Sigmoid colon (tissue), 6 donors: ENCODE measurements at regions not wholly inside any gene's neighbourhood (a gene's known extent, or its start where the extent isn't known, plus 50 kb on each side); places are given as distances from the start of the nearest gene placed in this dataset.

Experiments used
- DNase-seq: peaks from one replicate; pipeline ENCODE4 v3.0.0-alpha.2; 2019
- H3K27ac ChIP-seq, 4 donors: fragments of 200-600 bp; sonication (generic); one replicate each; pipeline ENCODE4 v1.5.1; 2016 to 2019; ENCODE audit warnings: mild to moderate bottlenecking in 1 of 4
- H3K27me3 ChIP-seq, 3 donors: fragments of 200-600 bp; sonication (generic); one replicate each; pipeline ENCODE4 v1.5.1; 2019; ENCODE audit warnings: mild to moderate bottlenecking in 1 of 3
- H3K36me3 ChIP-seq, 4 donors: fragments of 200-600 bp; sonication (generic); one replicate each; pipeline ENCODE4 v1.5.1; 2016 to 2019
- H3K4me1 ChIP-seq, 4 donors: fragments of 200-600 bp; sonication (generic); one replicate each; pipeline ENCODE4 v1.5.1; 2017 to 2019
- H3K4me3 ChIP-seq, 4 donors: fragments of 200-600 bp; sonication (generic); one replicate each; pipeline ENCODE4 v1.5.1; 2017 to 2019; ENCODE audit warnings: mild to moderate bottlenecking in 2 of 4, moderate library complexity in 1 of 4
- H3K9me3 ChIP-seq, 4 donors: fragments of 200-600 bp in 3 of 4; sonication (generic) in 3 of 4; one replicate each; pipeline versions ENCODE4 v1.5.1 to v1.6.1; 2013 to 2019
- EP300 ChIP-seq, 4 donors: sonication (generic); formaldehyde crosslinking; IDR thresholded peaks; one replicate each; pipeline ENCODE4 v1.6.1; 2017; ENCODE audit warnings: antibody characterized with exemption in 4 of 4
- POLR2A ChIP-seq, 2 donors: fragments of 450-650 bp; IDR thresholded peaks; one replicate each; pipeline ENCODE4 v1.6.1; 2016; ENCODE audit warnings: antibody characterized with exemption in 2 of 2, mild to moderate bottlenecking in 2 of 2, moderate library complexity in 2 of 2
- POLR2AphosphoS5 ChIP-seq, 4 donors: sonication (generic); formaldehyde crosslinking; IDR thresholded peaks; one replicate each; pipeline ENCODE4 v1.6.1; 2017; ENCODE audit warnings: antibody characterized with exemption in 4 of 4
- WGBS, 2 donors: extraction: QIAGEN DNeasy Blood & Tissue Kit; methylation state at CpG; one replicate each; pipeline ENCODE4 v1.1.7; 2013; 5-methylcytosine and 5-hydroxymethylcytosine counted together
- intact Hi-C: fragments of 100-400 bp; cut with DNase I; formaldehyde crosslinking; loops from one replicate; pipeline ENCODE4 v1.15.1; 2023
- TF ChIP-seq, protein P1 (sequence below), 4 experiments: fragments of 450-650 bp in 3 of 4; fragments of 200-600 bp in 1 of 4; IDR thresholded peaks; one replicate each; pipeline ENCODE4 v1.5.1; 2016 to 2019; ENCODE audit warnings: antibody characterized with exemption in 4 of 4, mild to moderate bottlenecking in 3 of 4, moderate library complexity in 2 of 4
- donor health status: healthy with polysubstance abuse.
- donor health status: healthy.

DNA sequence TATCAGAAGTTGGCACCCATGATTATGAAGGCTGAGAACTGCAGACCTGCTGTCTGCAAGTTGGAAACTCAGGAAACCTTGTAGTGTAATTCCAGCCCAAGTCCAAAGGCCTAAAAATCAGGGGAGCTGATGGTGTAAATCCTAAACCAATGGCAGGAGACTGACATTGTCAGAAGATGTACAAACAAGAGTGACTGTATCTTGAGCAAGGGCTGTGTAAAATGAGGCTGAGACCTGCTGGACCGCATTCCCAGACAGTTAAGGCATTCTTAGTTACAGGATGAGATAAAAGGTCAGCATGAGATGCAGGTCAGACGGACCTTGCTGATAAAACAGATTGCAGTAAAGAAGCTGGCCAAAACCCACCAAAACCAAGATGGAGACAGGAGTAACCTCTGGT is 147.7 kb downstream of the COG6 start:
- Histone ChIP-seq H3K4me3 (no peak overlapping the region), H3K9me3 (no peaks in the 10 kb centered on the region), H3K36me3 (no peaks in the 10 kb centered on the region), H3K27ac (no peak overlapping the region), H3K27me3 (no peaks in the 10 kb centered on the region), H3K4me1 (no peaks in the 10 kb centered on the region)
- TF ChIP-seq POLR2AphosphoS5 (IDR thresholded peaks at IDR 0.05), result no peak
- no peak for TF ChIP-seq POLR2A (IDR thresholded peaks at IDR 0.05)
- TF ChIP-seq, protein P1, sequence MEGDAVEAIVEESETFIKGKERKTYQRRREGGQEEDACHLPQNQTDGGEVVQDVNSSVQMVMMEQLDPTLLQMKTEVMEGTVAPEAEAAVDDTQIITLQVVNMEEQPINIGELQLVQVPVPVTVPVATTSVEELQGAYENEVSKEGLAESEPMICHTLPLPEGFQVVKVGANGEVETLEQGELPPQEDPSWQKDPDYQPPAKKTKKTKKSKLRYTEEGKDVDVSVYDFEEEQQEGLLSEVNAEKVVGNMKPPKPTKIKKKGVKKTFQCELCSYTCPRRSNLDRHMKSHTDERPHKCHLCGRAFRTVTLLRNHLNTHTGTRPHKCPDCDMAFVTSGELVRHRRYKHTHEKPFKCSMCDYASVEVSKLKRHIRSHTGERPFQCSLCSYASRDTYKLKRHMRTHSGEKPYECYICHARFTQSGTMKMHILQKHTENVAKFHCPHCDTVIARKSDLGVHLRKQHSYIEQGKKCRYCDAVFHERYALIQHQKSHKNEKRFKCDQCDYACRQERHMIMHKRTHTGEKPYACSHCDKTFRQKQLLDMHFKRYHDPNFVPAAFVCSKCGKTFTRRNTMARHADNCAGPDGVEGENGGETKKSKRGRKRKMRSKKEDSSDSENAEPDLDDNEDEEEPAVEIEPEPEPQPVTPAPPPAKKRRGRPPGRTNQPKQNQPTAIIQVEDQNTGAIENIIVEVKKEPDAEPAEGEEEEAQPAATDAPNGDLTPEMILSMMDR (IDR thresholded peaks at IDR 0.05), result no peak
- TF ChIP-seq EP300 (IDR thresholded peaks at IDR 0.05), result no peak
- intact Hi-C loops, result no loop called here
- 14 to 35% methylated on average over 2 of the region's 2 CpGs for WGBS, 2 donors
- DNase-seq, result no peak

- Histone ChIP-seq H3K9me3 (no peaks in the 10 kb centered on the region), H3K4me3 (no peak overlapping the region), H3K4me1 (no peaks in the 10 kb centered on the region), H3K36me3 (no peaks in the 10 kb centered on the region), H3K27me3 (no peaks in the 10 kb centered on the region), H3K27ac (no peak overlapping the region)
- WGBS, 2 donors, result 86 to 93% methylated on average over 1 of the region's 1 CpG
- intact Hi-C loops, result no loop called here
- TF ChIP-seq EP300 (IDR thresholded peaks at IDR 0.05) (no peak), POLR2AphosphoS5 (IDR thresholded peaks at IDR 0.05) (no peak), POLR2A (IDR thresholded peaks at IDR 0.05) (no peak)
- TF ChIP-seq, protein P1 (IDR thresholded peaks at IDR 0.05), result no peak
- DNase-seq, result no peak
These were observed 148.4 kb downstream of the COG6 start for GRCh38 chr13:39803851-39804250.

- Histone ChIP-seq H3K36me3 (no peaks in the 10 kb centered on the region), H3K4me3 (no peak overlapping the region), H3K27ac (no peak overlapping the region), H3K9me3 (no peaks in the 10 kb centered on the region), H3K27me3 (no peaks in the 10 kb centered on the region), H3K4me1 (no peaks in the 10 kb centered on the region)
- TF ChIP-seq POLR2A (IDR thresholded peaks at IDR 0.05) (no peak), POLR2AphosphoS5 (IDR thresholded peaks at IDR 0.05) (no peak), EP300 (IDR thresholded peaks at IDR 0.05) (no peak)
- TF ChIP-seq, protein P1 (IDR thresholded peaks at IDR 0.05), result no peak
- intact Hi-C loops, result no loop called here
- DNase-seq, result no peak
- WGBS, 2 donors, result 79% methylated on average over 5 of the region's 5 CpGs
These were observed 149.1 kb downstream of the COG6 start for GRCh38 chr13:39804332-39805210.

- H3K27me3 ChIP-seq, result no peaks in the 10 kb centered on the region
- no peak overlapping the region for H3K27ac ChIP-seq
- intact Hi-C loops, result no loop called here
- no peaks in the 10 kb centered on the region for H3K4me1 ChIP-seq
- DNase-seq, result no peak
- H3K4me3 ChIP-seq, result no peak overlapping the region
- no peaks in the 10 kb centered on the region for H3K9me3 ChIP-seq
- TF ChIP-seq EP300 (IDR thresholded peaks at IDR 0.05) (no peak), POLR2AphosphoS5 (IDR thresholded peaks at IDR 0.05) (no peak), POLR2A (IDR thresholded peaks at IDR 0.05) (no peak)
- TF ChIP-seq, protein P1 (IDR thresholded peaks at IDR 0.05), result no peak
- H3K36me3 ChIP-seq, result no peaks in the 10 kb centered on the region
- 81 to 84% methylated on average over 1 of the region's 1 CpG for WGBS, 2 donors
These were observed 154.0 kb downstream of the COG6 start for GRCh38 chr13:39809466-39809865.
